LoVo (cell line): ENCODE measurements at regions not wholly inside any gene's neighbourhood (a gene's known extent, or its start where the extent isn't known, plus 50 kb on each side); places are given as distances from the start of the nearest gene placed in this dataset.
A peak's percentile ranks its signal among the peaks of the same experiment; 100 is the strongest.

Experiments
- DNase-seq: peaks from one replicate; pipeline ENCODE4 v3.0.0-alpha.2; 2016; ENCODE audit warnings: low spot score

DNA sequence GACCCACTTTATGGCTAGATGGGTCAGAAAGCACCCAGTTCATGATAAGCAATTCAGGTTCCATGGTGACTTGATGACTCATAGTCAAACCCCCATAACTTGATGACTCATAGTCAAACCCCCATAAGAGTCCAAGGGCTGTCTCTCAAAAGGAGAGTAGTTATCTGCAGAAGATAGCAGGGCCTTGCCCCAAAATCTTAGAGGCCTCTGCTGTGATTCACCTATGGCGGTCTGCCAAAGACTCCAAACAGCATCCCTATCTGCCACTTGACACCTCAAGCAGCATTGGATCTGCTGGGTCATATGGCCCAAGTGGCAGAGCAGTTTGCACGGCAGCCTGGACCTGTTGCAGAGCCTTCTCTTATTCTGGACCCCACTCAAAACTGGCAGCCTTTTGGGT lies 395.2 kb upstream of the KIF2A start:
- no peak for DNase-seq

DNA sequence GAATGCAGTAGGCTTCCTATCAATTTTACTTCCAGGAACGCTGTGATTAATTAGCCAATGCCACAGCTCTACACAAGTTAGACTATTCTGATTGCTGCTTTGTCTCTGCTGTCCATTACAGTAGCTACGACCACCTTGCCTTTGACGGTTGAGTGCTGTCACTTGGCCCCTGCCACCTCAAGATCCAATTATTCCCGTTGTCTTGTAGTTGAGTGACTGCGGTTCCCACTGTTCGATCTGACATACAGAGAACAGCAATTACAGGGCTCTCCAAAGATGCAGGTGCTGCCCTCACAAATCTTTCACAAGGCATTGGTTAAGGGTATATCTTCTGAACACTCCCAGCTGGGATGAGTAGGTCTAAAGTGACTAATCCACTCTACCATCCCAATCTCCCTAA lies 393.4 kb upstream of the KIF2A start:
- DNase-seq: no peak

DNA sequence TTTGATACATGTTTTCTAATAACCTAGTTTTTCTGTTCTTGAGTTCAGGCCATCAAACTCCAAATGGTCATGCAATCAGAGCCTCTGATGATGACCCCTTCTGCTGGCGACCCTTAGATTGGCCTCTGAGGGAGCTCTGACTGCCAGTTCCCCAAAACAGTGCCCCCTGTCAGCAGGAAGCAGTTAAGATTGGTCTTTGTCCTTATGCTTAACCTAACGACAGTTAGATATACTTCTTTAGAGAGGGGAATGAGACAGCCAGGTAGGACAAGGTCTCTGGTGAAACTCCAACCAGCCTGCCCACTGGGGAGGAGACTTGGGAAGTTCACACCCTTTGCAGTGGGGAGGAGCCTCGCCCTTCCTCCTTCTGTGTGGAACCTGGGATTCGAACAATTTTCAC lies 390.4 kb upstream of the KIF2A start:
- DNase-seq: no peak

DNA sequence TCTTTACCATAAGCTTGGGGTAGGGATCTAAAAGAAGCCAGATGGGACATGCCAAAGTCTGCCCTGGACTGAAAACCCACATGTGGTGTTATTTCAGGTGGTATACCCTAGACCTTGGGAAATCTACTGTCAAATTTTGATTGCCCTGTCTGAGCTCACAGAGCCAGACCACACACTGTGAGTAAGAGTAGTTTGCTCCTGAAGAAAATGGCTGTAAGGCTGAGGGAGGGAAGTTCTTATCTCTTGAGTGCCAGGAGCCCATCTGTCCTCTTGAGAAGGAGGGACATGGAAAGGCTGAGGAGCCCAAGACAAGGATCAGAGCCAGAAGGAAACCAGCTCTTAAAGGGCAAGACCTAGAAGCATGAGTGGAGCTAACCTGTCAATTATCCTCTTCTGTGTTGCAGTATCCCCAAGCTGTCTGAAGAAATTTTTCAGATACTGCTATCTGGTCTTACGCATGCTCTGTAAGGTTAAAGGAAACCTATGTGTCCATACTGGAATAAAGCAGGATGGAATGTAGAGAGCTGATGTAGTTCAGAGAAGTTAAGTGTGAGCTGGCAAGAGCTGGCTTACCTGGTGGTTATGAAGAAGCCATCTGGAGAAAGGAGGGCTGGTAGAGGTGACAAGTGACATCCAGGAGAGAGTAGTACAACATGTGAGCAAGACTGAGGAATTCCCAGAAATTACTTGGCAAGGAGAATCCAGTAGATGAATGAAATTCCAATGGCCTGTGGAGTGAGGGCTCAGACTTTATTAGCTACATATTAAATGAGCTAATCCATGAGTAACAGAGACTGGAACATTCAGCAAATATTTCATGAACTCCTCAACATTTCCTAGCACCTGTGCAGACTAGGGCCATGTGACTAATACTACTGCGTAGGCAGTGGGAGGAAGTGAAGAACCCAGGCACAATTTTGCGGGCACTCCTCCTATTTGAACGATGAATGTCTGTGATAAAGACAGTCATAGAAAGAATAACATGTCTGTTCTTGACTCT lies 389.1 kb upstream of the KIF2A start:
- DNase-seq: no peak

DNA sequence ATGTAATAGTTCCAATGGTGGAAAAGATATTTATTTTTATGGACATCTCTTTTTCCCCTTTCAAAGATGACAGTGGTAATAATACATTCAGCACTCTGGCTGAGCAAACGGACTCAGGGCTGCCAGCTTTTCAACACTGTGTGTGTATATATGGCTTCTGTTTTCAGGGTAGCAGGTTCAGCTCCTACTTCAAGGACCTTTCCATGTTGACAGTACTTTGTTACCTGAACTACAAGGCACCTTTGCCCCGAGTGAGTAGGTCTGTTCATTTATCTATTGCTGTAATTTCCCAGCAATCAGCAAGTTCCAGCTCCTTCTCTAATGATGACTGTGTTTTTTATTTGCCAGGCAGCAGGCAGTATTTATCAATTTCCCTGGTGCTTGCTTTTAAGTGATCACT lies 387.4 kb upstream of the KIF2A start:
- DNase-seq: no peak

DNA sequence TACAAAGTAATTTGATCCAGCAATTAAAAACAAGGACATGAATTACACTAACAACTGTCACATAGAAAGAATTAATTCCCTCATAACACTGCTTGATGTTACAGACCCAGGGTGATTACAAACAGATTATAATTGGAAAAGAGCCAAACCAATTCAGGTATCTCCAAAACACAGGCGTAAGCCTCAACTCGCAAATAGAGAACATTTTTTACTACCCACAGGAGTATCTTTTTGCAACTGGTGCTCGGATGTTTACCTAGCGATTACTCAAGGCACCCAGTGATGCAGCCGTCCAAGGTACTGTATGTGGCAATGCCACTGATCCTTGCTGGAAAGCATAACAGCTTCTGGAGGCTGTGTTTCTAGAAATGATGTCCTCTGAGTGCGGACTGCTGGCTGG lies 386.1 kb upstream of the KIF2A start:
- DNase-seq: no peak

DNA sequence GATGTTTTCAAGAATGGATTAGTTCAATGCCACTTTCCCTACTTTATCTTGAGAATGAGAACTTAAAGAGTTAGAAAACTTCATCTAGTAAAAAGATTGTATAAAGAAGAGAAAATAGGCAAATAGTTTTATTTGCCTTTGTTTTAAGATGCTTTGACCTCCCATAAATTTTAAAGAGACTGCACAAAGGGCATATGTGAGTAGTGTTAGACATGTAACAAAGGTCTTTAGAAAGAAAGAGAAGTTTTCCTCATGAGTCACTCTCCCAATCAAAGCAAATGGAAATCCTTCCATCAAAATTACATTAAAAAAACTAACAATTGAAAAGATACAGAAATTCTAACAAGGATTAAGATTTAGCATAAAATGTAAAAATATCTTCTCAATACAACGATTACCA lies 381.8 kb upstream of the KIF2A start:
- DNase-seq: no peak

DNA sequence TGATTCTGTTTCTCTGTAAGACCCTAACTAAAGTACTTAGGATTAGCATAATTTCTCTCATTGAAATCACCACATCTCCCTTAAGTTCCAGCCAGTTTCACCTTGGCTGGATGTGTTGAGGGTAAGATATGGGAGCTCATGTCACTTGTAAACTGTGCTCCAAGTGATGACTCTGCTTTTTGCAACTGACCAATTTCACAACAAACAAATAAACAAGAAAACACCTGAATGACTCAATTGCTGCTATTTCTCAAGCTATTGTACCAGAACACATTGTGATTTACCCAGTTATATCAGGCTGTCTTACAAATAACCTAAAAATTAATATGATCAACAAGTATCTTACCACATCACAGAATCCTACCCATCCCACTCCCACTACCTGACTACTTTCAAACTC lies 379.1 kb upstream of the KIF2A start:
- DNase-seq: no peak

DNA sequence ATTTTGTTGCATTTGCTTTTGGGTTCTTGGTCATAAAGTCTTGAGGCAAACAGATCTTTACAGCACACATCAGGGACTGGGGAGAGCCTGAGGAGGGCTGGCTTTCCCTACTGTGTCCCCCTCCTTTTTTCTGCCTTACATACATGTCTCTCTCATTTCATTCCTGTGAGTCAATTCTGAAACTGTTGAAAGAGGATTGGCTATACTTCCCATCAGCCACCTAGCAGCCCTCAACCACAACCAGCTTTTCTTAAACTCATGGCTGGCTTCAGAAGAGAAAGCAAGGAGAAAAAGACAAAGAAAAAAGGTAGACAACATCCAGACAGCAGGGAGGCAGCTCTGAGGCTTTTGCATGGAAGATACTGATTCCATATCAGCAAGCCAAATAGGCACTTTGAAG lies 374.8 kb upstream of the KIF2A start:
- no peak for DNase-seq

DNA sequence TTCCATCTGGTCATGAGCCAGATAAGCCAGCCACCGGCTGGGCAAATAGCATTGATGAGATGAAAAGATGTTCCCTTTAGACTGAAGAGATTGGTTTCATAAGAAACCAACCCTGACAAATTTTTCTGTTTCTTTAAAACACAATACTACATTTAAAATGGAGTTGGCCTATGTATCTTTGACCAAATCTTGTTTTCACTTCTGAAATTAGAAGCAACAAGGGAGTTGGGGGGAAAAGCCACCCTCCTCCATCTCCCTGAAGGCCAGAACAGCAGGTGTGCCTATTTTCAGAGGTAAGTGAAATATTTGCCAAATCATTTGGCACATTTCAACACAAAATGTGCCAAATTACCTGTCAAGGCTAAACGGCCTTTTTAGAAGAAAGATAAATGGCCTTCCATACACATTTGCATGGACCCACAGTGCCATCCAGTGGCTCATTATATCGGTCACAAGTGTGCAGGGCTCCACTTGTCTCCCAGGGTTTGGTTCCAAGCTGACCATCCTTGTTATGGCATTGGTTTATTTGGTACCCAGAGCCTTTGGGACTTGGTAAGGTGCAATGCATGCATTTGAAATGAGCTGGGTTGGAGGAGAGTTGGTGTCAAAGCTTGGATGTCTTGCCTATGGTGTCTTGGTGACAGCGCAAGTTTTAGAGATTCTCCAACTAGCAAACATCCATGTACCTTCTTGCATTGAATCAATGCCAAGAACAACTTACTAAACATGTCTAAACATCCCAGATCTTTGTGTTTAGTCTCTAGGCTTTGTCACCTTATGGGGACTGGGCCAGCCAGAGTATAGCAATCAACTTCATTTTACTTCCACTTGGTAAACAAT lies 372.0 kb upstream of the KIF2A start:
- DNase-seq: peak; percentile 39

DNA sequence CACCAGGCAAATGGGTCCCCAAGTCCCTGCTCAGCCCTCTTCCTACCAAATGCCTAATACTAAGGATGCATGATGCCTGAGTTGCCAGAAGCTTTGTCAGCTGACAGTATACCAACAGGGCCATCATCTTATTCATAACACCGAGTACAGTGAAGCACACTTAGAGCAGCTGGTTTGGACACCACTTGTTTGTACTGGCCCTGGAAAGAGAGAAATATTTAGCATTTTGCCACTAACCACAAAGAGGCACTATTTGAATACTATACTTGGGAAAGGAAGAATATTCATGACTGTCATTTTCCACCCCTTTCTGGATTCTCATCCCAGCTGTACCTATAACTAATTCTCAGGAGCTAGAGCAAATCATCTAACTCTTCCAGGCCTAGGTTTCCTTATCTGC lies 364.4 kb upstream of the KIF2A start:
- no peak for DNase-seq

DNA sequence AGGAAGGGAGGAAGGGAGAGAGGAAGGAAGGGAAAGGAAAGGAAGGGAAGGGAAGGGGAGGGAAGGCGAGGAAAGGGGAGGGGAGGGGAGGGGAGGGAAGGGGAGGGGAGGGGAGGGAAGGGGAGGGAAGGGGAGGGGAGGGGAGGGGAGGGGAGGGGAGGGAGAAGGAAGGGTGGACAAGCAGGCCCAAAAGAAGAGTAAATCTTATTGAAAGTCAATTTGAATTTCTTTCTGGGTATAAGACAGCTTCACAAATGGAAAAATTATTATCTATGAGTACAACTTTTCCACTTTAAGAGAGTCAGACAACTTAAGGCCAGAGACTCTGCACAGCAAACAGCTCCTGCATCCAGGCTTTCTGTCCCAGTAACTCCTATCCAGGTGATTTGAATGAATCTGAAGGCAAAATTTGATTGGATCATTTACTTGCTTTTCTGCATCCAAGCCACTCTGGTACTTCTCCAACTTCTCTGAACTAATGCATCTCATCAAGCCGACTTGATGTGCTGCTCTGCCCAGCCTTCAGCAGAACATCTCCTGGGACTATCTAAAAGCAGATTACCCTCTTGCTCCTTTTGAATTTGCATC lies 363.4 kb upstream of the KIF2A start:
- DNase-seq: no peak

DNA sequence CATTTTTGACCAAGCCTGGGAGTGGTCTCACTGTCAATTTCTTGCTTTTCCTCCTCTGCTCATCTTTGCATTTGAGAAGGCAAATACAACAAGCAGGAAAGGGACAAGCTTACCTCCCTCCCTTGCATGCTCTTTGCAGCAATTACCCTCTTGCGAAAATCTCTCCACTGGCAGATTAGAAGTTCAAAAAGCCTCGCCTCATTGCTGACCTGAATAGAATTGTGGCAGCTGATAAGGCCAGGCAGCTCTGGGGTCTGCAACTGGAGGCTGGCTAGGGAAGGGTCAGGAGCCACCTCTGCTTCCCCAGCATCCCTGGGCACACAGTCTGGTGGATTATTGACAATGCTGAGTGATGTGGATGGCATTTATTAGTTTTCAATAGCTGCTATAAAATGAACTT lies 362.3 kb upstream of the KIF2A start:
- DNase-seq: no peak

DNA sequence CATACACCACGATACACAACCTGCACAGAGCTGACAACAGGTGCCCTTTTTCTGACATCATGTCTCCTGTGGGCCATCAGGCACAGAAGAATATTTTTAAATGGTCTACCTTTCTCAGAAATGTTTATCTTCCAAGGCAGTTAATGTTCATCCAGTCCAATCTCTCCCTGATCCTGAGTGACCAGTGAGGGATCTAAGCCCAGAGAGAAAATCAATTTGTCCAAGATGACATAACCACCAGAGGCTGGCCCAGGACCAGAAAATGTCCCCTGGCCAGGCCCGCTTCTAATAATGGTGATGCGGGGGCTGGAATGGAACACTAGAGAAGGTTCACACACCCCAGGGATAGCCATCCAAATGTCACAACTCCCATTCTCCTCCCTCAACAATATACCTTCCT lies 357.9 kb upstream of the KIF2A start:
- no peak for DNase-seq

DNA sequence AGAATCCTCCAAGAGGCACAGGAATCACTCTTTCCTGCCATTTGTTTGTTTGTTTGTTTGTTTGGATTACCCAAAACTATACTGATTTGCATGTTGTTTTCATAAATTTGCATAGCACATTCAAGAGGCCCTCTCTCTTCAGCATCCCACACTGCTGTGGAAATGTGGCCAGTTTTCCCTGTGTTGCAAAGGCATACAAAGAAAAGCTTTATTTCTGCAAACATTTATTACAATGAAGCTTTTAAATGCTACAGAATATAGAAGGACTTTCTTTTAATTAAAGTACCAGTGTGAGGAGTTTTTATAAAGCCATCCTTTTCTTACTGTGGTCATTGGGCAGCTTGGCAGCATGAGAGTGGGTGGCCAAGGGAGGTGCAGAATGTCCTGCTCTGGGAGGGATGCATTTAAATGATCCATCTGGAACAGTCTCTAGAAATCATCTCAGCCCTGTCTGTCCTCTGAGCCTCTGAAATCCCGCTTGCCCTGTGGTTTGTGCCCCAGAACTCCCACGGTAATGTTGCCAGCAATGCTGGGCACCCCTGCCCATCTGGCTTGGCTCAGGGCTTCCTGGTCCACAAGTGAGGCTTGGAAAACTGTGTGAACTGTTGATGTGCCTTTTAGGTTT lies 356.8 kb upstream of the KIF2A start:
- DNase-seq: no peak

DNA sequence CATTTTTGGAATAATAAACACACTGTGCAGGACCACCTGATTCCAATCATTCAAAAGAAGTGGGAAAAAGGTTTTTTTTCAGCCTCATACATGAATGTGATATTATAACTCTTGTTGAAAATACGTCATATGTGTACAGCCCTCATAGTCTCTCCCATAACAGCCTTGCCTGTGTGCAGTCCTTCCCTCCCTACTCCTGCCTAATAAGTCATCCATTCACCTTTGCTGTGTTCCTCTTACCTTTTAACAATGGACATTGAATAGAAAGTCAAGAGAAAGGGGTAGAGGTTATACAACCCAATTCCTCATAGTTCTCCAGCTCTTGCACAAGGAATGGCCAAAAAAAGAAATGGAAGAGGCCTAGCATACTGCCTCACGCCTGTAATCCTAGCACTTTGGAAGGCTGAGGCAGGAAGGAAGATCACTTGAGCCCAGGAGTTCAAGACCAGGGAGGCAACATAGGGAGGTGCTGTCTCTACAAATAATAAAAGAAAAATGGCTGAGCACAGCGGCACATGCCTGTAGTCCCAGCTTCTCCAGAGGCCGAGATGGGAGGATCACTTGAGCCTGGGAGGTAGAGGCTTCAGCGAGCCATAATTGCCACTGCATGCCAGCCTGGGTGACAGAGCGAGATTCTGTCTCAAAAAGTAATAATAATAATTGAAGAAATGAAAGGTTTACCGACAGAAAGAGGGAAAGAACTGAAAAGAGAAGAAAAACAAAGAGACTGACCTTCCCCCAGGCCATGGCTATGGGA lies 356.1 kb upstream of the KIF2A start:
- no peak for DNase-seq

DNA sequence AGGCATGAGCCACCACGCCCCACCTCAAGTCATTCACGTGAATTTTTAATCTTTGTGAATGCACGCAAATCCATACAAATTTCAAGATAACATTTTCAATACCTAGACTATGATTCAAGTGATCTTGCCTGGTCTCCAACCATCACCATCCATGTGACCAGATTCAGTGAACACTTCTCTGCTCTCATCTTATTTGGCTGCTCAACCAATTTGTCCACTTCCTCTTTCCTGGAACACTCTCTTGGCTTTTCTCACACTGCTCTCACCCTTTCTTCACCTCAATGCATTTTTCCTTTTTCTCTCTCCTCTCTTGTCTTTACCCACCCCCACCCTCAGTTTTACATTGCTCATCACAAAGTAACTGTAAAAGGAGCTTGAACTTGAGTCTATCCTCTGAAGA lies 354.7 kb upstream of the KIF2A start:
- no peak for DNase-seq

DNA sequence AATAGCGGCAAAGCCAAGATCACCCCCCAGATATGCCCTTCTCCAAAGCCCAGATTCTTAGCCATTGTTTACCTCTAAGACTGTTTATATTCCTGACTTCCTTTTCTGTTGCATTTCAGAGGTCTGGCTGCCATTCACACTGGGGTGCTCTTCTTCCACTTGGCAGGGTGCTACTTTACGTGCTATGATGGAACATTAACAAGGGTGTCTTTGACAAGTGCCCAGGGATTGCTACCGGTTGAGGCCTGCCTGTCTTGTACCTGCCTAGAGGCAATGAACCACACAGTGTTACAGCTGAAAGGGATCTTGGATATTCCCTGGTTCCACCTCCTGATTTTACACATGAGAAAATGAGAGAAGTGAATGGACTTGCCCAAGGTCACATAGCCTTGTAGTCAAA lies 352.1 kb upstream of the KIF2A start:
- DNase-seq: no peak

DNA sequence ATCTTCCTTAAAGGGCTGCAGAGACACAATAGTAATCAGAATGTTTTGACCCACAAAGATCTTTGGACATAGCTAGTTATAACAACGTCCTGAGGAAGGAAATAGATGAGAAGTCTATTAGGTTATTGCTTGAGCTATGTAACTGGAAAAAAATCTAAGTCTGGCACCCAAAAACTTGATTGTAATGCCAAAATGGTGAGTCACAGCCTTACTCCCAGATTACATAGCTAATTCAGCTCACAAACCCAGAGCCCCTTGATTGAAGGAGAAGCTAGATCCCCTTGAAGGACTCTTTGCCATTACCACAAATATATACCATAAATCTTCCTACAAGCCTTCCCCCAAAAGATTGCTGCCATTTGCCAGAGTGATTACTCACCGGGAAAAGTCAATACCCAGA lies 341.8 kb upstream of the KIF2A start:
- no peak for DNase-seq

DNA sequence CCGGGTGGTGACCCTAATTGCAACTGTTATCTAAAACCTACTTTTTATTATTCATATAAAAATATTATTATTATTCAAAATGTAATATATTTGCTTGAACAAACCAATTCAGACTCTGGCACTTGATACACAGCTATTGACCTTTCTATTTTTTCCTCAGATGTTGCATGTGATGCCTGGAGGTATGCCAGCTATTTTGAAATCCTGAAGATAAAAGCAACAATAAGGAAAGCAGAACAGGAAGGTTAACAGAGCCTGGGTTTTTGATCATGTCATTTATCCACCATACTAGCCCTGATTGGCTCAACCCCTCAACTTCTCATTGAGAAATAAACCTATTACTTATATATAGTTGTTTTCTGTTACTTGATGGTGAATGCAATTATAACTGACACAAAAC lies 340.9 kb upstream of the KIF2A start:
- no peak for DNase-seq

DNA sequence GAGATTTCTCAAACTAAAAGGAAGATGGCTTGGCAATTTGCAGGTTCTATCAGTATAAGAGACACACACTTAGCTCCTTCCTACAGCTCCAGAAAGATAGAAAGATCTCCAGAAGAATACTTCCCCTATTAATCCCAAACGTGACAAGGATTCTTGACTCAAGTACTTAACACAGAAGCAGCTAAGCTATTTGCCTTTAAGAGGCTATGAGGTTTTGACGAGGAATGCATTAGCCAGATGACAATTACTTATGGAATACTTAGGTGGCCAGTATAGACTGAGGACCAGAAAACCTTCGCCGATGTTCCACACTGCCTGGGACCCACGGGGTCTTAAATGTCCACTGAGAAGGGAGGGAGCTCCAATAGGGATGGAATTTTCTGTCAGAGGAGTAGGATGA lies 340.5 kb upstream of the KIF2A start:
- no peak for DNase-seq
